IPS-11a (cell line): ENCODE measurements at regions not wholly inside any gene's neighbourhood (a gene's known extent, or its start where the extent isn't known, plus 50 kb on each side); places are given as distances from the start of the nearest gene placed in this dataset.
"Not testable (repeated sequence)": the region's sequence is repeated elsewhere in the genome, so short reads cannot be mapped to it uniquely, and the experiment has no call there.

ENCODE experiments used
- H3K4me3 ChIP-seq: one replicate; pipeline ENCODE4 v1.5.1; 2013; ENCODE audit warnings: low read depth, low read length, control low read depth

DNA sequence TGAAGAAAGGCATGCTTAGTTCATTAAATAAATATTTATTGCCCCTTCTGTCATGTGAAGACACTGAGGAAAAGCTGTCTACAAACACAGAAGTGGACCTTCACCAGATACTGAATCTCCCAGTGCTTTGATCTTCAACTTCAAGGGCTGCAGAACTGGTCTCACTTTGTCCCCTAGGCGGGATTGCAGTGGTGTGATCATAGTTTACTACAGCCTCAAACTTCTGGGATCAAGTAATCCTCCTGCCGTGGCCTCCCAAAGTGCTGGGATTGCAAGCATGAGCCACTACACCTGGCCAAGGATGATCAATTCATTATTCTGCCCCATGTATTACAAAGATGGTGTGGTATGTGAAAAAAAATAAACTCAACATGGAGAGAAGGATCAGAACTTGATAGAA, 496.2 kb upstream of the HS3ST5 start:
- no peak overlapping the region for H3K4me3 ChIP-seq

DNA sequence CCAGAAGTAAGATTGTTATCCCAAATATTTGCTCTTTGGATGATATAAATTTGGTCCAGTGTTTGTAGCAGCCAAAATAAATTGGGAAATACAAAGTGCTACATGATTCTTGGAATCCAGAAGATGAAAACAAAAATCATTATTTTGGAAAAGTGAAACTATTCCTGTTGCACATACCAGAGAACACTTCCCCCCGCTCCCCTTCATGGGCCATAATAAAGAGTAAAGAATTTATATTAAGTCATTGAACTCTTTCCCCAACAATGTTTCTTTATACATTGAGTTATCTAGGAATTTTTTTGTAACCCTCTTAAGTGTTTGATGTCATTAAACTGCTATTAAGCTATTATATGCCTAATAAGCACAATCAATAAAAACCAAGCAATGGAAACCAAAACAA, 490.4 kb upstream of the HS3ST5 start:
- no peak overlapping the region for H3K4me3 ChIP-seq

DNA sequence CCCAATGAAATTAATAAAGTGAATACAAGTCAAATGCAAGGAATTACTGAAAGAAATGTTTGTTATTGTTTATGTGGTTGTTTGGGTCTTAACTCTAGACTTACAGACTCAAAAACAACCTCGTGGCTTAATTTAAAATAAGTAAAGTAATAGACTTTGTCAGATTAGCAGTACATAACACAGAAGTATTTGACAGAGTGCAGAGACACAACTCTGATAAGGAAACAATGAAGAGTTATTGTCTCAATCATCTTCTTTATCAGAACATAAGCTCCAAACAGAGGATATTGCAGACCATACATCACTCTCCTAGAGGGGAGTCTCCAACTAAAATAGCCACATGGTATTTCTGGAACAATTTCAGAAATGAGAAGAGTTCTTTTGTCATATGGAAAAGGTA, 487.7 kb upstream of the HS3ST5 start:
- H3K4me3 ChIP-seq: no peak overlapping the region

DNA sequence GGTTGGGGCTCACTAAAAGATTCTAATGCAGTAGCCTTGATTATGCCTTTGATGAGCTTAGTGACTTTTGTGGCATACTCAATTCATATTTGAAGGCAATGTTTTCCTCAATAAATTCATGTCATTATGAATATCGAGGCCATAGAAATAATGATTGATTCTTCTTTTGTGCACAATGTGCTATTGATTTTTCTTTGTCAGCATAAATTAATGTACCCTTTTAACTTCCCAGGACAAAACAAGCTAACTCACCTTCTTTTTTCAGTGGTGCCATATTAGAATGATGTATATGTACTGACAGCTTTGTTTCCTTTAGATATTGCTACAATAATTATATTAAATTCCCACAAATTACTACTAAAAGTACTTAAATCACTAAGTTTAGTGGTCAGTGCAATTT, 484.3 kb upstream of the HS3ST5 start:
- H3K4me3 ChIP-seq: no peak overlapping the region

DNA sequence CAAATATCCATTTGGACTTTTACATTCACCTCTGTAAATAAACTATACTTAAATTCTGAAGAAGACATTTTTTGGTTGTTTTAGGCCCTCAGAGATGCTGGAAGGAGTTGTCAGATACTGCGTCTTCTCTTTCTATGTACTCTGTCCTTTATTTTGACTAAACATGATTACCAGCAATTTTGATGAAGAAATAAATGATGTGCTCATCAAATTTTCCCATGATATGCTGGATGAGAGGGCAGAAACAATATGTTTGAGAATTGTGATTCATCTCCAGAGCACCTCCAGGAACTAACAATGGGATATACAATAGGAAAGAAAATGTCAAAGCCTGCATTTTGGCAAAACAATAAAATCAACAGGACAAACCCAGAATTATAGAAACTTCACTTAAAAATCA, 481.6 kb upstream of the HS3ST5 start:
- H3K4me3 ChIP-seq: no peak overlapping the region

DNA sequence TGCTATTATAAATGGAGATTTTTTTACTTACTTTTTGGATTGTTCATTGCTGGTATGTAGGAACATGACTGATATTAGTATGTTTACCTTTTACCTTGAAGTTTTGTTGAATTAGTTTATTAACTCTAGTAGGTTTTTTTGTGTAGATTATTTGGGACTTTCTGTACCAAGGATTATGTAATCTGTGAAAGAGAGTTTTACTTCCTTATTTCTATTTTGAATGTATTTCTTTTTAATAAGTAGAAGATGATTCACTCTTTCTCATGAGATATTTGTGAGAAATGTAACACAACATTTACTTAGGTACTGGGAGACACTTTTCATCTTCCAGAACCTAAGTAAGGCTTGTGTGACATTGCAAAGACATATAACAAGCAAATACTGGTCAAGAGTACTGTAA, 473.9 kb upstream of the HS3ST5 start:
- no peak overlapping the region for H3K4me3 ChIP-seq

DNA sequence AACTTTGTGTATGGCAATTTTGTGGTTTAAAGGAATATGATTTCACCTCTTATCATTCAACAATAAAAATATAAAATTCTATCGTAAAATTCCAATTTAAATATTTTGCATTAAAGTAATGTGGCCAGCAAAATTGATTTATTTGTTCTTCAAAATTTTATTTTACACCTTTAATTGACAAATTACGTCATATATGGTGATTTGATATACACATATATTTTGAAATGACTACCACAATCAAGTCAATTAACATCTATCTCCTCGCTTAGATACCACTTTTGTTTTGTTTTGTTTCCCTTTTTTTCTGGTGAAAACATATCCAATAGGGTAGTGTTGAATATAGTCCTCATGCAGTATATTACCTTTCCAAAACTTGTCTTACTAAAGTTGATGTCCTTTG, 467.6 kb upstream of the HS3ST5 start:
- no peak overlapping the region for H3K4me3 ChIP-seq

DNA sequence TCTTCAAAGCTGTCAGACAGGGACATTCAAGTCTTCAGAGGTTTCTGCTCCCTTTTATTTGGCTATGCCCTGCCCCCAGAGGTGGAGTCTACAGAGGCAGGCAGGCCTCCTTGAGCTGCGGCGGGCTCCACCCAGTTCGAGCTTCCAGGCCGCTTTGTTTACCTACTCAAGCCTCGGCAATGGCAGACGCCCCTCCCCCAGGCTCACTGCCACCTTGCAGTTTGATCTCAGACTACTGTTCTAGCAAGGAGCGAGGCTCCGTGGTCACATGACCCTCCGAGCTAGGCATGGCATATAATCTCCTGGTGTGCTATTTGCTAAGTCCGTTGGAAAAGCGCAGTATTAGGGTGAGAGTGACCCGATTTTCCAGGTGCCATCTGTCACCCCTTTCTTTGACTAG, 462.6 kb upstream of the HS3ST5 start:
- H3K4me3 ChIP-seq: not testable (repeated sequence)

DNA sequence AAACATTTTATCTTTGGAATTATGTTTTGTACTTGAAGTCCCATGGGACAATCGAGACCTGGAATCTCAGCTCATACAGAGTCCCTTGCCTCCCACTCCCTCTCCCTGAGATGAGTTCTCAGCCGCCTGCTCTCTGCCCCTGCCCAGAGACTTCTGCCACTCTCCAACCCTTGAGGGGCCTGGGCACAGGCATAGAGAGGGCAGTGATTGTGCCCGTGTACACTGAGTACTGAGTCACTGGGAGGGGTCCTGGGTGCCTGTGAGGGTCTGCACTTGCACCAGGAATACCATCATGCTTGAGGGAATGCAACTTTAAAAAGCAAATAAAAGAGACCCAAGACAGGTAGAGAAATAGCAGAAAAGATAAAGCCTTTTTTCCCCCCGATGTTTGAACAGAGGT, 453.8 kb upstream of the HS3ST5 start:
- H3K4me3 ChIP-seq: no peak overlapping the region

DNA sequence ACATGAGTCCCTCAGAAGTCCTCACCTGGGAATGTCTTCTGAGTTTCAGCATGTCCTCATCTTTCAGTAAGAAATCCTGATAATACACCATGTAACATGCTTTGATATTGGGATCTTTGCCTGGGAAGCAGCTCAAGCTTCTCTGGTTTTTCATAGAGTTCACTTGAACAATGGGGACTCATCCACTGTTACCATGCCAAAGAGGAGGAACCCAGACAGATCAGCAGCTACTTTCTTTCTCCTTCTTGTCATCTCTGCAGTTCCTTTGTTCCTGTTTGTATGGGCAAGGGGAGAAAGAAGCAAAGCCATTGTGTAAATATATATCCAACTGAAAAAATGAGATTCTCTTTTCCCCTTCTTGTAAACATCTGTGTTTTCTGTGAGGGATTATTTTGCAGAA, 450.6 kb upstream of the HS3ST5 start:
- H3K4me3 ChIP-seq: no peak overlapping the region

DNA sequence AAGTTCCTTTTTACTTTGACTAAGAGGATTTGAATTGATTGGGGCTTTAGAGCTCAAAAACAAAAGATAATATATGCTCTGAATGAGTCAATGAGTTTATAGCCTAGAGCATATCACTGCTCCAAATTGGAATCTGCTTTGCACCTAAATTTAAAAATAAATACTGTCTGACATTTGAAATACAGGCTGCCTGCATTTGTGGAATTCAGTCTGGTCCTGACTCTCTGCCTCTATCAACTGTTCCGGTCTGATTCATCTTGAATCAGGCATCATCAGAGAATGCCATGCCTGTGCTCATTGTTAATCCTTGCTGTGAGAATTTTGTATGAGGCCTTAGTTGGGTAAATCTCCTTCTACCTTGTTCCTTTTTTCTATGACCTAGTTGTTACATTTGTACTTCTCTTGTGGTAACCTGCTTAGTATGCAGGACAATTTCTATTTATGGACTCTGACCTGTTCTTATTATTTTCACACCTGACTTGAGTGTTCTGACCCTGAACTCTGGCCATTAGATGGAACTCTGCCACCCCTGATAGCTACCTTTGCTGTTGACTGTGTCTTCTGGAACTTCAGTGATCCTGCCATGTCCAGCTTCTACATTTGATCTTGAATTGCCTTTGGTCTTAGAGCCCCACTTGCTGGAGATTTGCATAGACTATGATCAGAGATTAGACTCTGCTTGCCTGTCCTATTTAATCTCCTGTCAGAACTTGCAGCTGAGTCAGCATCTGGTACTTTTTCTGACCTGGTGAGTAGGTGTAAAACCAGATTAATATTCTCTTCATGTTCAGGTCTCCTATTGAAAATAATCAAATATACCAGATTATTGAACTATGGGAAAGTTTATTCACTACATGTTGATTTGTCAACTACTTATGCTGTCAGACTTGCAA, 442.7 kb upstream of the HS3ST5 start:
- H3K4me3 ChIP-seq: no peak overlapping the region

DNA sequence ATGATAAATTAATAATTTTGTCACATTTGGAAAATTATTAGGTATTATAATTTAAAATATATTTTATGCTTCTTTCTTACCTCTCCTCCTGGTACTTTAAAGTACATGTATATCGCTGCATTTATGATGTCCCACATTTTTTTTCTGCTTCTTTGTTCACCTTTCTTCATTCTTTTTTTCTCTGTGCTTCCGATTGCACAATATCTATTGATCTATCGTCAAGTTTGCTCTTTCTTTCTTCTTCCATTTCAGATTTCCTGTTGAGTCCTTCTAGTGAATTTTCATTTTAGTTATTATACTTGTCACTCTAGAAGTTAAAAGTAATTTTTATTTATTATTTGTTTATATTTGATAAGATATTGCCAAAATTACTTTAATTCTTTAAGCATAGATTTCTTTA, 441.0 kb upstream of the HS3ST5 start:
- no peak overlapping the region for H3K4me3 ChIP-seq

DNA sequence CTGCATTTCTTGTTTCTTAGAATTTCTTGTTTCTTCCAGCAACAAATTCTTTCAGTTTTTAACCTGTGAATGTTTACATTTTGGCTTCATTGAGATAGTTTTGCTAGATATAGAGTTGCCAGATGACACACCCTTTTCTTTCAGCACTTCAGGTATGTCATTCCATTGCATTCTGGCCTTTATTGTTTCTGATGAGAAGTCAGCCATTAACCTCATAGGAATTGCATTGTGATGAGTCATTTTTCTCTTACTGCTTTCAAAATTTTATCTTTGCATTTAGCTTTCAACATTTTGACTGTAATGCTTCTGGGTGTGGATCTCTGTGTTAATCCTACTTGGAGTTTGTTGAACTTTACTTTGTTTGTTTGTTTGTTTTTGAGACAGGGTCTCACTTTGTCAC, 440.3 kb upstream of the HS3ST5 start:
- no peak overlapping the region for H3K4me3 ChIP-seq

DNA sequence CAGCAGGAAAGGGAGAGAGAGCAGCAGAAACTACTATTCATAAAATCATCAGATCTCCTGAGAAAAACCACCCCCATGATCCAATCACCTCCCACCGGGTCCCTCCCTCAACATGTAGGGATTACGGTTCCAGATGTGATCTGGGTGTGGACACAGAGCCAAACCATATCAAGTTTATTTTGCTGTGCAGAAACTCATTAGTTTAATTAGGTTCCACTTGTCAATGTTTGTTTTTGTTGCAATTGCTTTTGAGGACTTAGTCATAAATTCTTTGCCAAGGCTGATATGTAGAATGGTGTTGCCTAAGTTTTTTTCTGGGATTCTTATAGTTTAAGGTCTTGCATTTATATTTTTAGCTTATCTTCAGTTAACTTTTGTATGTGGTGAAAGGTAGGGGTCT, 422.0 kb upstream of the HS3ST5 start:
- no peak overlapping the region for H3K4me3 ChIP-seq

DNA sequence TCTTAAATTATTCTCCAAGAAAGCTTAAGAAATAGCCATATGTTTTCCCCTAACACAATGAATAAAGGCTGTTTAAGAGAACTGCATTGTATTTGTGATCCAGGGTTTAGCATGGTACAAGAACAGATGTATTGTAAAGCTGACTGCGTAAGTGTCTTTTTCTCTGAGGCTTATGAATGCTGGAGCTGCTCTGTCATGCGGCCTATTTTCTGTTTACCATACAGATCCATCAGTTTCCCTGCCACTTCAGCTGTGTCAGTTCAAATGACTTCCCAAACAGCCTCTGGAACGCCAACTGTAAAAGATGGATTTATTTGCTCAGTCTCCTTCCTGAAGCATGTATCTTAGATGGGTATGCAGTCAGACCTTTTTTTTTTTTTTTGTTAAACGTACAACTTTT, 419.3 kb upstream of the HS3ST5 start:
- no peak overlapping the region for H3K4me3 ChIP-seq

DNA sequence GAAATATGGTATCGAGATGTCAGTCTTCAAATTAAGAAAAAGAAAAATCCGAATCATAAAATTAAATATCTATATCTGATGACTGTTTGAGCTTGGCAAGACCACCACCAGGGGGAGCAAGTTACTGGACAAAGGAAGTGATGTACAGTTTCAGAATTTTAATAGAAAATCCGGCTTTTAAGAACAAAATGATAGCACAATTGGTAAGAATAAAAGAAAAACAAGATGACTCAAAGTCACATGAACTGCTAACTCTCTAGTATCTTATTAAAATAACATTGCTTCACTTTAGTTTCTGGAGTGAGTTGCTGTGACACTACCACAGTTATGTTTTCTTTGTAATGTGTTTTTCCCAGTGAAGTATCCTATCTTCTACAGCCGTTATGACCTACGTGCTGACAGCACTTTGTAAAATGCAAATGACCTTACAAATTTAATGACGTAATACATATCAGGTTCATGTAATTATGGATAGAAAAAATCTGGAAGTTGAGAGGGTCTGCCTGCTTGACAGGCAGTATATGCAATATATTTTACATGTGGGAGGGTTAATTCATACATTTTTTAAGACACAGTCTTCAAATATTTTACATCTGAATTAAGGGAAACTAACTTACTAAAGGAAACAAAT, 405.3 kb upstream of the HS3ST5 start:
- H3K4me3 ChIP-seq: no peak overlapping the region

DNA sequence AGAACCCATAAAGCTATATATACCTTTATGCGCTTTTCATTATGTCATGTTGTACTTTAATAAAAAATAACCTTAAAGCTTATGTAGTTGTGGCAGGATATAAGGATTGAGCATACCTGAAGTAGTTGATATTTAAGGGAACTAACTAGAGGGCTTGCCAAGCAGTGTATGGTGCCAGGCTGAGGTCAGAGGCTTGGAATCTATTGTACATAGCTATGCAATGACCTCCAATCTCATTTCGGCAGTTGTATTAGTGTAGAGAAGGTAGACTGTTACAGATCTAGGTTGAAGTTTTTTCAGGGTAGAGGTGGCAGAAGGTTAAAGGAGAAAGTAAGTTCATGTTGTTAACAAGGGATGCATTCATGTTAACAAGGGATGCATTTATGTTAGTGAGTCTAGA, 397.7 kb upstream of the HS3ST5 start:
- H3K4me3 ChIP-seq: no peak overlapping the region

DNA sequence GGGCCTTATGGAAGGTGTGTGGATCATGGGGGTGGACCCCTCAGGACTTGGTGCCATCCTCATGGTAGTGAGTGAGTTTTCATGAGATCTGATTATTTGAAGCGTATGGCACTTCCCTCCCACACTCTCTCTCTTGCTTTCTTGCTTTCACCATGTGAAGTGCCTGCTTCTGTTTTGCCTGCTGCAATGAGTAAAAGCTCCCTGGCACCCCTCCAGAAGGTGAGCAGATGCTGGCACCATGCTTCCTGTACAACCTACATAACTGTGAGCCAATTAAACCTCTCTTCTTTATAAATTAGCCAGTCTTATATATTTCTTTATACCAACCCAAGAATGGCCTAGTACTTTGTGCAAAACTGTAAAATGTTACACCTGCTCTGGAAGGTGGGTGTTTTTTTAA, 396.8 kb upstream of the HS3ST5 start:
- no peak overlapping the region for H3K4me3 ChIP-seq

DNA sequence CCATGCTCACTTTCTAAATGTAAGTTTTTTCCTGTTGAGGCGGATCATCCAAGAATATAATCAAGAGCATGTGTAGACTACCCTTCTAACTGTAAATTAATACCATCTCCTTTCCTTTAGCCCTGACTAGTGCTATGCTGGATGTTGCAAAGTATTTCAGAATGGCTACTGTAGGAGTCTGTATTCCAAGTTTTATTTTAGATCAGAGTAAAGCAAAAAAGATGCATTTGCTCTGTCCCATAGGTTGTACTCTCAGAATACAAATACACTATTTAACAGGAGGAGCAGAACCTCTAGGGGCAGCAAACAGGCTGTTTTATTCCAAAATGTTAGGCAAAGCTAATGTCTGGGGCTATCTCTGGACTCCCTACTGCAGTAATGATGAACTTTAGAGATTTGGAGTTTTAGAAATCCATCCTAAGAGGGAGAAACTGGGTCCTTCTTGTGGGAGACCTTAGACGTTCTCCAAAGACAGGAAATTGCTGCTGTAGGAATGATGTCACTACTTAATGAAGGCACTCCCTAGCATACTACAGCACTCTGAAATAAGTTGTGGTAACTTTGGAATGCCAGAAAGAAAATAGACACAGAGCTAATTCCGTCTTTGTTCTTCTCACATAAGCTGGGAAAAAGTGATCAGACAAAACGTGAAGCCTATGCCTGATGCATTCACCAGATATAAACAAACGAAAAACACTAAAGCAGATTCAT, 392.4 kb upstream of the HS3ST5 start:
- no peak overlapping the region for H3K4me3 ChIP-seq

DNA sequence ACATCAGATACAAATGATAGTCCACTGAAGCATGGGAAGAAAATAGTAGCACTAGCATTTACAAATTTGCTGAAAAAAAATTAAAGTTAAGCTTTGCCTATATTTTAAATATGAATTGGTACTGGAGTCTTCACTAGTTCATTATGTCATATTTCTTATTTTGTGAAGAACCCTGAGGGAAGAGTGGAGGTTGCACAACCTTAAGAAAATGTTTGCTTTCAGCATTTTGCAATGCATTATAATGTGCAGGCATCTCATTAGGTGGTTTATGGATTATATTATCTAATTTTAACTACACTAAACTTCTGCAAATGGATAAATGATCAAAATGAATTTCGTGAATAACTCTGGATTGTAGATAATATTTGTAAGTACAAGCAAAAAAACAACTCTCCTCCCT, 390.8 kb upstream of the HS3ST5 start:
- H3K4me3 ChIP-seq: no peak overlapping the region

DNA sequence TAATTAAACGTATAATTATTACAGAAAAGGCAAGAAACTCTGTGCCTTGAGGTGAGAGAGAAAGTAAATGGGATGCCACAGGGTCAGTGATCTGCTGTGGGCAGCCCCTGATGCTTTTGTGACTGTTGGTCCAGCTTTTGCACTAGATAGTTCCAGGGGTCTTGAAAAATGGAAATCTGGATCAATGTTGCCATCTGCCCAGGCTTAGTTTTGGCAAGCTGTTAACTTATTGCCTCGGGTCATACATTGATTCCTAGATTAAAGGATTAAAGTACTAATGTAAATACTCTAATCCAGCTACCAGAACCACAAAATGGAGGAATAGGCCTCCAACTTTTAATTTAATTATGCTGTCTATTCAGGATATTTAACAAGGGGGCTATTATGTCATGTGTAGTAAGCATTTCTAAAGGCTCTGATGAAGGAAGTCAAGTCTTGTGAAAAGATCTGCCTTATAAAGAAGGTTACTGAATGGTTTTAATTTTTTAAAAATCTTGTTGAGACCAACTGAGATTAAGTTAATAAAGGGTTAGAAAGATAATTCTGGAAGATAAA, 376.0 kb upstream of the HS3ST5 start:
- no peak overlapping the region for H3K4me3 ChIP-seq

DNA sequence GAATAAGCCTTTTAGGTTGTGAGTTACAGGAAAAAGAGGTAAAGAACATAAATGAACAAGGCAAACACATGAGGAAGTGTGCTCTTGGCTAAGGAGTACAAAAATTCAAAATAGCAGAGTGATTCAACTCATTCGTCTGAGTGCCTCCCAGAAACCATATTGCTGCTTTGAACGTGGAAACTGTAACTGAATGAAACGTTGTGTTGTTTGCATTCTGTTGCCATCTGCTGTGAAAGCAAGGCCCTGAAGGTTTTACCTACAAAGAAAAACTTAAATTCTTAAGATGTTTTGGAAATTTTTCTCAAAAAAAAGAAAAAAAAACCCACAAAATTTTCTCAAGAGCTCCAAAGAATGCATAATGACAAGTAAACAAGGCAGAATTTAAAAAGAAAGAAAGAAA, 375.4 kb upstream of the HS3ST5 start:
- H3K4me3 ChIP-seq: no peak overlapping the region
